SK-N-SH (cell line): ENCODE measurements at regions not wholly inside any gene's neighbourhood (a gene's known extent, or its start where the extent isn't known, plus 50 kb on each side); places are given as distances from the start of the nearest gene placed in this dataset.

Experiments used
- CTCF ChIA-PET: fragments of 300-600, 350-600 bp; formaldehyde crosslinking; extraction: SDS; loops from one replicate; lab custom pipeline; 2021; lab: Yijun Ruan, JAX
- POLR2A ChIA-PET: fragments of 350-600 bp; sonication (Branson Sonifier 250); formaldehyde crosslinking; extraction: SDS; loops from one replicate; lab custom pipeline; 2020; ENCODE audit warnings: antibody characterized with exemption, inconsistent platforms; lab: Yijun Ruan, JAX
- DNase-seq: peaks from one replicate; pipeline ENCODE4 v3.0.0; 2012
- H2AFZ ChIP-seq: fragments of 200-600 bp; sonication (generic); 2 replicates; pipeline ENCODE4 v1.8.1; 2016; ENCODE audit warnings: antibody characterized with exemption, mild to moderate bottlenecking, low read depth
- H3F3A ChIP-seq: fragments of 200-600 bp; sonication (generic); replicated peaks from 2 replicates; pipeline ENCODE3; 2016; ENCODE audit warnings: antibody characterized with exemption, mild to moderate bottlenecking; ENCODE audit not compliant: insufficient read depth
- H3K27ac ChIP-seq, 2 experiments: fragments of 200-500 bp in 1 of 2; fragments of 200-600 bp in 1 of 2; sonication (Bioruptor generic) in 1 of 2; sonication (generic), shearing (Covaris generic) in 1 of 2; 2 replicates each; pipeline versions ENCODE4 v1.5.1 to v1.6.1; 2014 to 2016; ENCODE audit warnings: low read depth in 2 of 2, inconsistent platforms in 1 of 2, low read length in 1 of 2, mild to moderate bottlenecking in 1 of 2, mixed read lengths in 1 of 2
- H3K27me3 ChIP-seq: fragments of 200-600 bp; sonication (generic), shearing (Covaris generic); 2 replicates; pipeline ENCODE4 v1.6.1; 2016; ENCODE audit warnings: mixed run types; ENCODE audit not compliant: insufficient read depth
- H3K36me3 ChIP-seq, 2 experiments: fragments of 200-500 bp in 1 of 2; fragments of 200-600 bp in 1 of 2; sonication (Bioruptor generic) in 1 of 2; sonication (generic) in 1 of 2; replicated peaks in 1 of 2; 2 replicates each; pipeline versions ENCODE3 to v1.5.1; 2014 to 2016; ENCODE audit warnings: low read length in 1 of 2, mild to moderate bottlenecking in 1 of 2; ENCODE audit not compliant: insufficient read depth in 2 of 2, control insufficient read depth in 1 of 2
- H3K4me1 ChIP-seq, 2 experiments: fragments of 200-500 bp in 1 of 2; fragments of 200-600 bp in 1 of 2; sonication (Bioruptor generic) in 1 of 2; sonication (generic), shearing (Covaris generic) in 1 of 2; 2 replicates each; pipeline versions ENCODE4 v1.5.1 to v1.6.1; 2014 to 2016; ENCODE audit warnings: low read depth in 1 of 2, low read length in 1 of 2, mixed run types in 1 of 2; ENCODE audit not compliant: insufficient read depth in 2 of 2, control insufficient read depth in 1 of 2
- H3K4me2 ChIP-seq: fragments of 200-600 bp; sonication (generic), shearing (Covaris generic); 2 replicates; pipeline ENCODE4 v1.6.1; 2017; ENCODE audit warnings: mixed run types
- H3K4me3 ChIP-seq, 2 experiments: fragments of 200-500 bp in 1 of 2; fragments of 200-600 bp in 1 of 2; sonication (Bioruptor generic) in 1 of 2; sonication (generic), shearing (Covaris generic) in 1 of 2; 2 replicates each; pipeline versions ENCODE4 v1.5.1 to v1.8.1; 2014 to 2016; ENCODE audit warnings: low read depth in 2 of 2, inconsistent platforms in 1 of 2, low read length in 1 of 2, mild to moderate bottlenecking in 1 of 2, mixed read lengths in 1 of 2, moderate library complexity in 1 of 2
- H3K79me2 ChIP-seq: fragments of 200-600 bp; sonication (generic); 2 replicates; pipeline ENCODE4 v1.8.1; 2017; ENCODE audit warnings: mild to moderate bottlenecking; ENCODE audit not compliant: insufficient read depth
- H3K9ac ChIP-seq: fragments of 200-600 bp; sonication (generic); 2 replicates; pipeline ENCODE4 v1.6.1; 2017; ENCODE audit warnings: mixed run types
- H3K9me2 ChIP-seq: fragments of 200-600 bp; sonication (generic); 2 replicates; pipeline ENCODE4 v1.6.1; 2017; ENCODE audit warnings: mixed run types
- H3K9me3 ChIP-seq: fragments of 200-600 bp; sonication (generic); 2 replicates; pipeline ENCODE4 v1.6.1; 2017; ENCODE audit warnings: mixed run types, mild to moderate bottlenecking, moderate library complexity
- H4K20me1 ChIP-seq: fragments of 200-600 bp; sonication (generic); 2 replicates; pipeline ENCODE4 v1.6.1; 2017; ENCODE audit warnings: mild to moderate bottlenecking, mixed run types; ENCODE audit not compliant: insufficient read depth
- CTCF ChIP-seq: fragments of 200-600 bp; sonication (generic); IDR thresholded peaks from 2 replicates; pipeline ENCODE4 v1.6.1; 2017; ENCODE audit warnings: antibody characterized with exemption, mild to moderate bottlenecking, moderate library complexity
- ELF1 ChIP-seq: IDR thresholded peaks from 2 replicates; pipeline ENCODE4 v1.4.0; 2012
- FOXJ3 ChIP-seq: sonication (generic); formaldehyde crosslinking; IDR thresholded peaks from 2 replicates; pipeline ENCODE4 v1.5.1; 2020; ENCODE audit warnings: mild to moderate bottlenecking, missing genetic modification reagents
- GABPA ChIP-seq: IDR thresholded peaks from 2 replicates; pipeline ENCODE4 v1.4.0; 2012; ENCODE audit warnings: low read depth, mild to moderate bottlenecking
- IRF3 ChIP-seq: fragments of 150-350 bp; IDR thresholded peaks from 2 replicates; pipeline ENCODE4 v1.6.1; 2016; ENCODE audit warnings: mild to moderate bottlenecking, low read depth, low read length
- USF1 ChIP-seq: IDR thresholded peaks from 2 replicates; pipeline ENCODE4 v1.4.0; 2012; ENCODE audit warnings: low read depth, borderline replicate concordance
- USF2 ChIP-seq: fragments of 150-350 bp; IDR thresholded peaks from 2 replicates; pipeline ENCODE4 v1.6.1; 2017; ENCODE audit warnings: antibody characterized with exemption, low read length, low read depth, borderline replicate concordance
- WGBS: methylation state at CpG from one replicate; pipeline ENCODE4 v1.1.6; 2017; ENCODE audit warnings: low lambda C conversion rate; 5-methylcytosine and 5-hydroxymethylcytosine counted together

- Histone ChIP-seq H3K36me3 (no peaks in the 10 kb centered on the region), H3K4me3 (no peak overlapping the region), H3K9ac (no peak overlapping the region), H3K27ac (no peak overlapping the region), H3K9me3 (no peaks in the 10 kb centered on the region), H3K9me2 (no peaks in the 10 kb centered on the region), H3K4me2 (no peak overlapping the region), H3K27me3 (no peaks in the 10 kb centered on the region; the same call in 1 of the 2 replicates), H4K20me1 (no peaks in the 10 kb centered on the region), H3K79me2 (no peaks in the 10 kb centered on the region), H2AFZ (no peak overlapping the region), H3K4me1 (no peaks in the 10 kb centered on the region), H3F3A (no peaks in the 10 kb centered on the region)
- no peak for TF ChIP-seq USF2
- TF ChIP-seq CTCF: no peak
- no peak for DNase-seq
- POLR2A ChIA-PET: no interaction called here
- CTCF ChIA-PET: no interaction called here
- 11% methylated on average over 5 of the region's 5 CpGs for WGBS
Observed at GRCh38 chr17:6334386-6334785, 100.5 kb downstream of the AIPL1 start.

GRCh38 chr17:6330936-6331335, 104.0 kb downstream of the AIPL1 start:
- no peak for TF ChIP-seq GABPA
- no peak for TF ChIP-seq USF1
- TF ChIP-seq IRF3: no peak
- no peak for TF ChIP-seq FOXJ3
- no peak for TF ChIP-seq ELF1
- Histone ChIP-seq H3K27me3 (no peaks in the 10 kb centered on the region), H3K9me2 (no peaks in the 10 kb centered on the region), H4K20me1 (no peaks in the 10 kb centered on the region), H3K4me2 (no peak overlapping the region), H3K79me2 (no peaks in the 10 kb centered on the region), H3F3A (no peaks in the 10 kb centered on the region), H3K27ac (no peak overlapping the region), H3K4me3 (no peak overlapping the region), H2AFZ (no peak overlapping the region), H3K4me1 (no peaks in the 10 kb centered on the region), H3K9me3 (no peaks in the 10 kb centered on the region), H3K9ac (no peak overlapping the region), H3K36me3 (no peaks in the 10 kb centered on the region)
- CTCF ChIA-PET: interaction anchor here (0.6 kb wide), 1 partner anchor 90 kb away, joined by 3 read pairs; no protein-coding TSS in a partner anchor
- no peak for DNase-seq
- POLR2A ChIA-PET: no interaction called here
- WGBS: 2% methylated on average over 2 of the region's 2 CpGs
